H4 (cell line): ENCODE measurements at regions not wholly inside any gene's neighbourhood (a gene's known extent, or its start where the extent isn't known, plus 50 kb on each side); places are given as distances from the start of the nearest gene placed in this dataset.

ENCODE experiments used
- DNase-seq: peaks from one replicate; pipeline ENCODE4 v3.0.0-alpha.2; 2015; ENCODE audit warnings: low spot score

GRCh38 chr14:61625165-61625564 lies 70.1 kb upstream of the HIF1A start:
- no peak for DNase-seq

DNA sequence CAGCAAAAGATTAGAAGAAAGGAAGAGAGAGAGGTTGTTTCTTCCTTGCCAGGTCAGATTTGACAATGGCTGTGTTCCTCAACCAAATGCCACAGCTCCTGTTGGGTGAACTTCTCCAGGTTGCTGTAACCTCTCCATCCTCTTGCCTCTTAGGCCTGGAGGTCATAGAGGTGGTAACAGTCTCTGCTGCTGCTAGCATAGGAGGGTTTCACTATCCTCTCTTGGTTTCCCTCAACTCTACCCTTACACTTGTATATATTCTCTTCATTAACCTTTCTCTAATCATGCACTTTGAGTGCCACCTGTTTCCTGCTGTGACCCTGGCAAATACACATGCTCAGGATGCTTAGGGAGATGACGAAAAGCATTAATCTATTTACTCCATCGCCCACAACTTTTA lies 67.7 kb upstream of the HIF1A start:
- DNase-seq, result no peak

- DNase-seq, result no peak
Observed at GRCh38 chr14:61628016-61628725, 67.1 kb upstream of the HIF1A start.

DNA sequence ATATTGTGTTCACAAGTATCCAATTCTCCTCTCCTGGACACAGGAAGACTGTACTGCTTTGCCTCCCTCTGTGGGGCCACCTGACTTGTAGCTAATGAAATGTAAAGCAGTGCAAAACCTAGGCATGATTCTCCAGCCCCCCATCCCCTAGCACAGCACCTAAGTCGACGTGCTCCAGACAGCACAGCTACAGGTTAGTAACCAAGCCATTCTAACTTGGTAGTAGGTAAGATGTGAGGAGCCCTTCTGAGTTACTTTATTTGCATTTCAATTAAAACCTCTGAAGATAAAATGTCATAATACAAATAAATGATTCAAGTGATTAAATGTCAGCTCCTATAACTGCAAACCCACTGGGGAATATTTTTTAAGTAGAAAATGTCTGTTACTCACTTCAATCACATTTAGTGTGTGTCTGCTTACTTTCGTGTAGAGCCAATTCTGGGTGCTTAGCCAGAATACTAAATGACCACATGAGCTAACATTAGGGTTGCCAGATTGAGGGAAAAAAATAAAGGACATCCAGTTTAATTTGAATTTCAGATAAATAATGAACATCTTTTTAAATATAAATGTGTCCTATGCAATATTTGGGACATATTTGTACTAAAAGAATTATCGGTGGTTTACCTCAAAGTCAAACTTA lies 64.8 kb upstream of the HIF1A start:
- DNase-seq, result no peak

- no peak for DNase-seq
Observed at GRCh38 chr14:61631045-61631687, 64.1 kb upstream of the HIF1A start.

GRCh38 chr14:61632401-61632800 lies 62.9 kb upstream of the HIF1A start:
- no peak for DNase-seq

GRCh38 chr14:61632807-61633206 lies 62.5 kb upstream of the HIF1A start:
- DNase-seq, result no peak

GRCh38 chr14:61636291-61636690 lies 59.0 kb upstream of the HIF1A start:
- no peak for DNase-seq

DNA sequence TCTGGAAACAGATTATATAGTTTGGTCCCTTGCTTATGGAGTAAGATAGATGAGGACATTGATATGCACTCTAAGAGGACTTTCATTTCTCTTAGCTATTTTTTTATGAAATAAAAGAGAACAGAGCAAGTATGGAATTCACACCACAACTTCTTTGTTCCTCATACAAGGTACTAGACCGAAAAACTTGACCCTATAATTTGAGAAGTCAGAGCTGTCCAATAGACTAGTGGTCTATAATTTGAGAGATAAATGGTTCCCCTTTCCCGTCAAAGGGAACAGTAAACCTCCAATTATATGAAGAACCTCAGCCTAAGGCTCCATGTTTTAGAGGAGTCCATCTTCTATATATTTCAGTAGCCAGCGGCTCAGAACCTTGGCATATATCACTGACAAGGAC lies 58.5 kb upstream of the HIF1A start:
- no peak for DNase-seq

DNA sequence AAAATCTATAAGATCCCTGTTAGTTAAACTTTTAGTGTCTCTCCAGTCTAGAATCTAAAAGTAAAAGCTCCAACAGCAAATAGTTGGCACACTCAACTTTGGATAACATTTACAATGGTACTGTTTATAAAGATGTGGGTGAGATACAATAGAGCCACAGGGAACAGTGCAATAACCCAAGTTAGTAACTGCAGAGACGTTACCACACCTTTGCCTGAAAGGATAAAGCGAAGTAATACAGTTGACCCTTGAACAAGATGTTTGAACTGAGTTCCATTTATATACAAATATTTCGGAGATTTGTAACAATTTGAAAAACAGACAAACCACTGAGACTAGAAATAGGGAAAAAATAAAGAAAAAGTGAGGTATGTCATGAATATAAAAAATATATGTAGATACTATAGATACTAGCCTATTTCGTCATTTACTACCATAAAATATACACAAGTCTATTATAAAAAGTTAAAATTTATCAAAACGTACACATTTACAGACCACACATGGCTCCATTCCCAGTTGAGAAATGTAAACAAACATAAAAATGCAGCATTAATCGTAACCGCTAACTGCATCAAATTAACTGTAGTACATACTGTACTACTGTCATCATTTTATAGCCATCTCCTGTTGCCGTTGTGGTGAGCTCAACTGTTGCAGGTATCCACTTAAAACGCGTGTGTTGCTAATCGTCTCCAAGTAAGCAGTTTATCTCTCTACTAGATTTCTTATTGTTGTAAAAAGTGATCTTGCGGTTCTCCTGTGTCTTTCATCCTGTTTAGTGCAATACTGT lies 56.5 kb upstream of the HIF1A start:
- DNase-seq, result peak; percentile 83

DNA sequence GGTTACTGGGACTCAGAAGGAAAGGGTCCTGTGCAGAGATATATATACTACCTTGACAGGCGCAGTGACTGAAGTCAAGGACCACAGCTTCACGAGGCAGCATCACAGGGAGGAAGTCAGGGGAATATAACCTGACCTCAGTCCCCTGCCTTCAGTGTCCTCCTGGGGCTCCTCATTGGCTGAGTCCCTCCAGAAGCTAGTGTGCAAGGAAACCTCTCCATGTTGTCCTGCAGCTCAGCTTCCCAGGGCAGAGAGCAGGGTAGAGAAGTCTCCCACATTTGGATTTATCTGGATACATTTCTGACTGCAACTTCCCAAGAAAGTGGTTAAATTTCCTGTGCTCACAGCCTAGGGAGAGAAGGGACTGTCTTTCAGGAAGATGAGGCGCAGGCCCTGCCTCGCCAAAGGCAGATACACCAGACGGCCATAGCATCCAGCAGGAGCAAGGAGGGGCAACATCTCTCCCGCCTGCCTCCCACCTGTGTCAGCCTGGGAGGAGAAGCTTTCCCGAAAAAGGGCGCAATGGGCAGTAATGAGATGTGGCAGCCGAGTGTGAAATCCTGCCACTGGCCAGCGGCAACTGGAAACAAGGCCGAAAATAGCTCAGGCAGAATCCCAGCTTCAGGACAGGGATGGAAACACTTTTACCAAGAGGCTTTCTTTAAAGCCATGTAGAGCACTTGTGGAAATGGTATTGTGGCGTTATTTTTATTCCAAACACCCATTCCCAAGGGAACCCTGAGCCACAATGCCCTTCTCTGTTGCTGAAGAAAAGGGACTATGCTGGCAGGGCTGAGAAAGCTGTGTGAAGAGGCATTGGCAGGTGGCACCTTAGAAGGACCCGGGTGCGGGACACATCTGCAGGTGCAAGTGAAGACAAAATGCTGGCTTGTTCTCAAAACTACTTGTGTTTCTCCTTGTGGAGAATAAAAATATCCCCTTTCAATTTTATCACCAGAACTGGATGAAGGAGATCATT lies 54.9 kb upstream of the HIF1A start:
- no peak for DNase-seq

GRCh38 chr14:61641914-61642613 lies 53.2 kb upstream of the HIF1A start:
- peak; percentile 60 for DNase-seq

GRCh38 chr14:61642614-61642982 lies 52.7 kb upstream of the HIF1A start:
- no peak for DNase-seq

DNA sequence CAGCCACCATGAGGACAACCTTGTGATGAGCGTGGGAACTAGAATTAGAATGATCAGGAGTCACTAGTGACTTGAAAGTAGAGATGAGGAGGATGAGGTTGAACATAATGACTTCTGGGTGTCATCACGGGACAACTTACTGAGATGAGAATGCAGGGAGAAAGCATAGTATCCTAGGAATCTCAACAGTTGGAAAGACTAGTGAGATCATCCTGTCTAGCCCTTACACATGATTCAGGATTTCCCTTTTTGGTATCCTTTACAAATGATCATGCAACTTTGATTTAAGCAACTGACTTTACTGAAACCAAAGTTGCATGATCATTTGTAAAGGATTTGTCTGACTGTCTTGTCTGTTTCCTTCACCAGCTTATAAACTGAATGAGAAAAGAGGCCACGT lies 51.8 kb upstream of the HIF1A start:
- no peak for DNase-seq

- DNase-seq, result no peak
Observed at GRCh38 chr14:61644175-61644574, 51.1 kb upstream of the HIF1A start.

DNA sequence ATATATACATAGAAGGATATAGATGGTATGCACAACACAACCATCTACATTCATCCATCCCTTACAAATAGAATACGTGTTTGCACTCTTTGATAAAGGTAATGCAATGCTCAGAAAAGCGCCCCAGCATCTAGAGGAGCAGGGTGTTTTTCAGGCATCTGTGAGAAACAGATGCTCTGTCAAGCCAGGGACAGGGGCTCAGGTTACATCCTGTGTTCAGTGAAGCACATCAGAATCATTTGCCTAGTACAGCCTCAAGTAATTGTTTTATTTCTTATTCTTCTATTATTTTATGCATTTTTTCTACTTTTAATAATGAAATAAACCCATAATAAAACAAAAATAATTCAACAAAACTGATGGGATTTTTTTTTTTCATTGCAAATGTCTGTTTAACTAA lies 50.5 kb upstream of the HIF1A start:
- DNase-seq, result no peak

GRCh38 chr14:61645247-61645646 lies 50.1 kb upstream of the HIF1A start:
- no peak for DNase-seq
